ENCODE measurements at regions not wholly inside any gene's neighbourhood (a gene's known extent, or its start where the extent isn't known, plus 50 kb on each side); places are given as distances from the start of the nearest gene placed in this dataset.

- no peak overlapping the region for H3K4me3 ChIP-seq (ENCODE audit: low read depth, low read length)
- no peak for TF ChIP-seq CTCF (IDR thresholded peaks at IDR 0.05; ENCODE audit: borderline replicate concordance, insufficient read depth, low read depth, low read length)
Measured at GRCh38 chr5:74241751-74242140, 398.8 kb downstream of the ENC1 start.

- H3K4me3 ChIP-seq (ENCODE audit: low read depth, low read length), result no peak overlapping the region
Measured at GRCh38 chr5:74240783-74241750, 399.5 kb downstream of the ENC1 start.

GRCh38 chr5:74239261-74239660 lies 401.3 kb downstream of the ENC1 start:
- no peak for TF ChIP-seq CTCF (IDR thresholded peaks at IDR 0.05; ENCODE audit: borderline replicate concordance, insufficient read depth, low read depth, low read length)
- no peak overlapping the region for H3K4me3 ChIP-seq (ENCODE audit: low read depth, low read length)

More at GRCh38 chr5:74240783-74241750, 399.5 kb downstream of the ENC1 start:
- no peak for TF ChIP-seq CTCF (IDR thresholded peaks at IDR 0.05; ENCODE audit: borderline replicate concordance, insufficient read depth, low read depth, low read length)

GRCh38 chr5:74237571-74238145 lies 402.9 kb downstream of the ENC1 start:
- H3K4me3 ChIP-seq (ENCODE audit: low read depth, low read length), result no peak overlapping the region
- TF ChIP-seq CTCF (IDR thresholded peaks at IDR 0.05; ENCODE audit: borderline replicate concordance, insufficient read depth, low read depth, low read length), result no peak

GRCh38 chr5:74235552-74235951 lies 405.0 kb downstream of the ENC1 start:
- no peak for TF ChIP-seq CTCF (IDR thresholded peaks at IDR 0.05; ENCODE audit: borderline replicate concordance, insufficient read depth, low read depth, low read length)

GRCh38 chr5:74233571-74233970 lies 407.0 kb downstream of the ENC1 start:
- TF ChIP-seq CTCF (IDR thresholded peaks at IDR 0.05; ENCODE audit: borderline replicate concordance, insufficient read depth, low read depth, low read length), result no peak
- no peak overlapping the region for H3K4me3 ChIP-seq (ENCODE audit: low read depth, low read length)

More at GRCh38 chr5:74235552-74235951, 405.0 kb downstream of the ENC1 start:
- H3K4me3 ChIP-seq (ENCODE audit: low read depth, low read length), result no peak overlapping the region
